GM23248 (cell line): ENCODE measurements at regions not wholly inside any gene's neighbourhood (a gene's known extent, or its start where the extent isn't known, plus 50 kb on each side); places are given as distances from the start of the nearest gene placed in this dataset.

Source experiments
- DNase-seq: peaks from one replicate; pipeline ENCODE4 v3.0.0-alpha.2; 2015
- H2AFZ ChIP-seq: fragments of 200-600 bp; sonication (generic); 2 replicates; pipeline ENCODE4 v1.6.1; 2016; ENCODE audit warnings: antibody characterized with exemption
- H3F3A ChIP-seq: fragments of 200-600 bp; sonication (generic); 2 replicates; pipeline ENCODE4 v1.6.1; 2016; ENCODE audit warnings: mild to moderate bottlenecking, antibody characterized with exemption, mixed run types; ENCODE audit not compliant: insufficient read depth
- H3K27ac ChIP-seq: fragments of 200-600 bp; sonication (generic); 2 replicates; pipeline ENCODE4 v1.5.1; 2016; ENCODE audit warnings: mild to moderate bottlenecking
- H3K27me3 ChIP-seq: fragments of 200-600 bp; sonication (generic); replicated peaks from 2 replicates; pipeline ENCODE4 v1.6.1; 2016; ENCODE audit warnings: mild to moderate bottlenecking; ENCODE audit not compliant: insufficient read depth
- H3K36me3 ChIP-seq: fragments of 200-600 bp; sonication (generic); 2 replicates; pipeline ENCODE4 v1.6.1; 2016; ENCODE audit warnings: low read depth, mild to moderate bottlenecking
- H3K4me1 ChIP-seq: fragments of 200-600 bp; sonication (generic); 2 replicates; pipeline ENCODE4 v1.6.1; 2016; ENCODE audit warnings: mild to moderate bottlenecking; ENCODE audit not compliant: insufficient read depth
- H3K4me2 ChIP-seq: fragments of 200-600 bp; sonication (generic); one replicate; pipeline ENCODE4 v1.6.1; 2016; ENCODE audit warnings: mild to moderate bottlenecking; ENCODE audit not compliant: unreplicated experiment
- H3K4me3 ChIP-seq: fragments of 200-600 bp; sonication (generic); 2 replicates; pipeline ENCODE4 v1.5.1; 2016; ENCODE audit warnings: mild to moderate bottlenecking
- H3K79me2 ChIP-seq: fragments of 200-600 bp; sonication (generic); 2 replicates; pipeline ENCODE4 v1.6.1; 2016; ENCODE audit warnings: mild to moderate bottlenecking; ENCODE audit not compliant: insufficient read depth
- H3K9ac ChIP-seq: fragments of 200-600 bp; sonication (generic); 2 replicates; pipeline ENCODE4 v1.6.1; 2016; ENCODE audit warnings: mild to moderate bottlenecking
- H3K9me2 ChIP-seq: fragments of 200-600 bp; sonication (generic); 2 replicates; pipeline ENCODE4 v1.6.1; 2016; ENCODE audit warnings: mixed run types, mild to moderate bottlenecking, moderate library complexity; ENCODE audit not compliant: insufficient read depth
- H3K9me3 ChIP-seq: fragments of 200-600 bp; sonication (generic); one replicate; pipeline ENCODE4 v1.6.1; 2017; ENCODE audit warnings: low read depth
- H4K20me1 ChIP-seq: fragments of 200-600 bp; sonication (generic); 2 replicates; pipeline ENCODE4 v1.6.0; 2016; ENCODE audit not compliant: insufficient read depth
- EZH2 ChIP-seq: fragments of 200-600 bp; sonication (generic); IDR thresholded peaks from 2 replicates; pipeline ENCODE4 v1.6.1; 2018; ENCODE audit warnings: antibody characterized with exemption, mild to moderate bottlenecking; ENCODE audit not compliant: insufficient read depth, poor library complexity, severe bottlenecking
- EZH2phosphoT487 ChIP-seq: fragments of 200-600 bp; sonication (generic); IDR thresholded peaks from 2 replicates; pipeline ENCODE4 v1.6.1; 2018; ENCODE audit warnings: antibody characterized with exemption, moderate library complexity, mild to moderate bottlenecking, low read depth; ENCODE audit not compliant: insufficient read depth
- WGBS, 2 experiments: methylation state at CpG; one replicate each; pipeline ENCODE4 v1.1.6; 2015 to 2017; ENCODE audit warnings: low lambda C conversion rate in 2 of 2, low coverage in 1 of 2; ENCODE audit errors: missing lambda C conversion rate in 2 of 2; 5-methylcytosine and 5-hydroxymethylcytosine counted together
- in situ Hi-C: fragments of 300-500 bp; cut with MboI; formaldehyde crosslinking; loops from 2 replicates; pipeline ENCODE4 v1.15.0; 2020

GRCh38 chr19:30150626-30151025 lies 208.6 kb downstream of the URI1 start:
- WGBS, 2 experiments = 33 to 41% methylated on average over 8 of the region's 8 CpGs

GRCh38 chr19:30151081-30151480 lies 209.0 kb downstream of the URI1 start:
- no peak overlapping the region for H2AFZ ChIP-seq
- in situ Hi-C loops = no loop called here
- H4K20me1 ChIP-seq = no peaks in the 10 kb centered on the region
- H3K4me2 ChIP-seq = no peak overlapping the region
- no peak overlapping the region for H3K27ac ChIP-seq
- H3K9me2 ChIP-seq = no peaks in the 10 kb centered on the region
- no peak for DNase-seq
- WGBS, 2 experiments = 45 to 49% methylated on average over 6 of the region's 6 CpGs
- H3K4me1 ChIP-seq = no peaks in the 10 kb centered on the region
- H3K36me3 ChIP-seq = no peaks in the 10 kb centered on the region
- H3K9ac ChIP-seq = no peak overlapping the region
- H3K79me2 ChIP-seq = no peaks in the 10 kb centered on the region
- TF ChIP-seq EZH2 (no peak), EZH2phosphoT487 (no peak)
- no peaks in the 10 kb centered on the region for H3K9me3 ChIP-seq
- no peak overlapping the region for H3K4me3 ChIP-seq
- H3F3A ChIP-seq = no peaks in the 10 kb centered on the region
- H3K27me3 ChIP-seq = no peaks in the 10 kb centered on the region; the same call in 1 of the 2 replicates

More at GRCh38 chr19:30150626-30151025, 208.6 kb downstream of the URI1 start:
- TF ChIP-seq EZH2 (no peak), EZH2phosphoT487 (no peak)
- no peaks in the 10 kb centered on the region for H4K20me1 ChIP-seq
- no peaks in the 10 kb centered on the region for H3K79me2 ChIP-seq
- H3K36me3 ChIP-seq = no peaks in the 10 kb centered on the region
- no peak overlapping the region for H3K4me2 ChIP-seq
- no peak overlapping the region for H2AFZ ChIP-seq
- H3K9me3 ChIP-seq = no peaks in the 10 kb centered on the region
- no peaks in the 10 kb centered on the region; the same call in 1 of the 2 replicates for H3K27me3 ChIP-seq
- H3K4me1 ChIP-seq = no peaks in the 10 kb centered on the region
- DNase-seq = peak; percentile 7
- H3K27ac ChIP-seq = no peak overlapping the region
- H3K9me2 ChIP-seq = no peaks in the 10 kb centered on the region
- no peak overlapping the region for H3K9ac ChIP-seq
- H3F3A ChIP-seq = no peaks in the 10 kb centered on the region
- in situ Hi-C loops = no loop called here
- H3K4me3 ChIP-seq = no peak overlapping the region

GRCh38 chr19:30152510-30153291 lies 210.7 kb downstream of the URI1 start:
- no peak for DNase-seq
- no peak overlapping the region for H3K27ac ChIP-seq
- no peaks in the 10 kb centered on the region for H3K36me3 ChIP-seq
- no peak overlapping the region for H3K4me2 ChIP-seq
- no peaks in the 10 kb centered on the region for H3K4me1 ChIP-seq
- H3K27me3 ChIP-seq = no peaks in the 10 kb centered on the region; the same call in none of the 2 replicates
- H3K79me2 ChIP-seq = no peaks in the 10 kb centered on the region
- WGBS, 2 experiments = 45 to 53% methylated on average over 10 of the region's 10 CpGs
- no peak overlapping the region for H2AFZ ChIP-seq
- no peaks in the 10 kb centered on the region for H4K20me1 ChIP-seq
- no peak for TF ChIP-seq EZH2
- no peak for TF ChIP-seq EZH2phosphoT487
- no peaks in the 10 kb centered on the region for H3K9me2 ChIP-seq
- no peak overlapping the region for H3K4me3 ChIP-seq
- H3K9ac ChIP-seq = no peak overlapping the region
- H3K9me3 ChIP-seq = no peaks in the 10 kb centered on the region
- no peaks in the 10 kb centered on the region for H3F3A ChIP-seq
- in situ Hi-C loops = no loop called here

- WGBS, 2 experiments = 27 to 28% methylated on average over 18 of the region's 18 CpGs
- DNase-seq = no peak
- no peak for TF ChIP-seq EZH2phosphoT487
- no peak for TF ChIP-seq EZH2
- no peaks in the 10 kb centered on the region for H4K20me1 ChIP-seq
- H3K9me3 ChIP-seq = no peaks in the 10 kb centered on the region
- H3K4me1 ChIP-seq = no peaks in the 10 kb centered on the region
- no peaks in the 10 kb centered on the region for H3F3A ChIP-seq
- no peaks in the 10 kb centered on the region for H3K9me2 ChIP-seq
- H3K79me2 ChIP-seq = no peaks in the 10 kb centered on the region
- no peak overlapping the region for H3K4me3 ChIP-seq
- H3K36me3 ChIP-seq = no peaks in the 10 kb centered on the region
- H3K9ac ChIP-seq = no peak overlapping the region
- no peak overlapping the region for H3K4me2 ChIP-seq
- H3K27me3 ChIP-seq = no peaks in the 10 kb centered on the region; the same call in none of the 2 replicates
- H3K27ac ChIP-seq = no peak overlapping the region
- in situ Hi-C loops = no loop called here
- H2AFZ ChIP-seq = no peak overlapping the region
Measured at GRCh38 chr19:30153326-30154210, 211.5 kb downstream of the URI1 start.
